SU-DHL-6 (cell line): ENCODE measurements at regions not wholly inside any gene's neighbourhood (a gene's known extent, or its start where the extent isn't known, plus 50 kb on each side); places are given as distances from the start of the nearest gene placed in this dataset.

Source experiments
- H2AFZ ChIP-seq: fragments of 200-600 bp; sonication (generic); 2 replicates; pipeline ENCODE4 v1.6.1; 2014; ENCODE audit warnings: low read depth, mild to moderate bottlenecking, moderate library complexity, mixed read lengths, antibody characterized with exemption, low read length; ENCODE audit not compliant: severe bottlenecking
- H3F3A ChIP-seq: fragments of 200-600 bp; shearing (Covaris generic); 2 replicates; pipeline ENCODE4 v1.6.0; 2016; ENCODE audit warnings: antibody characterized with exemption, mild to moderate bottlenecking; ENCODE audit not compliant: insufficient read depth
- H3K27ac ChIP-seq: fragments of 200-600 bp; sonication (generic); 2 replicates; pipeline ENCODE4 v1.5.1; 2016; ENCODE audit warnings: low read depth, mild to moderate bottlenecking, low read length, moderate library complexity, mixed read lengths
- H3K27me3 ChIP-seq: fragments of 200-600 bp; sonication (generic), shearing (Covaris generic); 2 replicates; pipeline ENCODE4 v1.6.0; 2014; ENCODE audit warnings: mild to moderate bottlenecking, low read length
- H3K36me3 ChIP-seq: fragments of 200-600 bp; sonication (generic); 2 replicates; pipeline ENCODE4 v1.6.1; 2014; ENCODE audit warnings: mild to moderate bottlenecking, low read length, mixed read lengths
- H3K4me2 ChIP-seq: fragments of 300-600, 200-600 bp; shearing (Covaris generic), sonication (generic); 2 replicates; pipeline ENCODE4 v1.6.0; 2014; ENCODE audit warnings: low read length, low read depth, mild to moderate bottlenecking; ENCODE audit not compliant: poor library complexity, severe bottlenecking
- H3K4me3 ChIP-seq: fragments of 200-600 bp; sonication (generic); 2 replicates; pipeline ENCODE4 v1.5.1; 2014; ENCODE audit warnings: antibody characterized with exemption, low read length, mild to moderate bottlenecking, mixed read lengths; ENCODE audit not compliant: insufficient read depth, poor library complexity, severe bottlenecking
- H3K79me2 ChIP-seq: fragments of 200-600 bp; sonication (generic); 2 replicates; pipeline ENCODE4 v1.6.1; 2014; ENCODE audit warnings: mild to moderate bottlenecking, low read length, moderate library complexity; ENCODE audit not compliant: insufficient read depth
- H3K9ac ChIP-seq: fragments of 200-600 bp; sonication (generic); 2 replicates; pipeline ENCODE4 v1.7.0; 2014; ENCODE audit warnings: mild to moderate bottlenecking, low read length
- H3K9me2 ChIP-seq: fragments of 200-600 bp; sonication (generic); replicated peaks from 2 replicates; pipeline ENCODE4 v1.6.1; 2014; ENCODE audit warnings: low read length; ENCODE audit not compliant: insufficient read depth
- H3K9me3 ChIP-seq: fragments of 200-600 bp; sonication (generic); 2 replicates; pipeline ENCODE4 v1.6.1; 2014; ENCODE audit warnings: low read length, mixed read lengths; ENCODE audit not compliant: insufficient read depth
- H4K20me1 ChIP-seq: fragments of 200-600 bp; sonication (generic); 2 replicates; pipeline ENCODE4 v1.6.1; 2014; ENCODE audit warnings: low read depth, mild to moderate bottlenecking, antibody characterized with exemption, low read length, moderate library complexity, mixed read lengths
- EZH2phosphoT487 ChIP-seq: fragments of 200-600 bp; sonication (generic), shearing (Covaris generic); conservative IDR thresholded peaks from 2 replicates; pipeline ENCODE4 v1.6.1; 2018; ENCODE audit warnings: mild to moderate bottlenecking, antibody characterized with exemption, low read length, moderate library complexity, mixed read lengths
- TF ChIP-seq, protein P1 (sequence below): fragments of 200-600 bp; sonication (generic); IDR thresholded peaks from one replicate; pipeline ENCODE4 v1.5.1; 2017; ENCODE audit warnings: antibody characterized with exemption, mild to moderate bottlenecking, low read length, moderate library complexity; ENCODE audit not compliant: insufficient read depth, poor library complexity, severe bottlenecking

DNA sequence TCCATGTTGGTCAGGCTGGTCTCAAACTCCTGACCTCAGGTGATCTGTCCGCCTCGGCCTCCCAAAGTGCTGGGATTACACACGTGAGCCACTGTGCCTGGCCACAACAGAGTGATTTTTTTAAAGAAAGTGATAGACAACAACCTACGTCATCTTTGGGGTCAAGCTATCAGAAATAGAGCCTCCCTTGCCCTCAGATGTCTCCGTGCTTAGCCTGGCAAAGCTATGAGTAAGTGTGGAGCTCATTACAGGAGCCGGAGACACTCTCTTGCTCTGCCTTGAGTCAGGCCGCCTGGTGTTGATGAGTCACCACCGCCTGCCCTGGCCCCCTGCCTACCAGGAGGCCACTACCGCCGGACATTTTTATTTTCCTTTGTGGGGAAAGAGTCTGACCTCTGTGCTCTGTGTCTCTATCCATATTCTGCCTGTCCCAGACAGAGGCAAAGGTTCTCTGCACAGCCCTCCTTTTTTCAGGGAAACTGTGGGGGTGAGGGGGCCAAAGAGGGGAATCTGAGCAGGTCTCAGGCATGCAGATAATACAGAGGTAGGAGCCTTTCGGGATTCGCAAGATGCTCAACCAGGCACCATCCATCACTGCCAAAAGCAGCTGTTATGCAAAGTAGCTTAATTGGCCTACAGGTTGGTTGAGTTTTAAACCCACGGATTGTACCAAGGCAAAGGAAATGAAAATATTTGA is 123.7 kb upstream of the CPEB4 start:
- Histone ChIP-seq H4K20me1 (no peaks in the 10 kb centered on the region), H3K9ac (no peak overlapping the region), H2AFZ (no peak overlapping the region), H3K36me3 (no peaks in the 10 kb centered on the region), H3K4me2 (no peak overlapping the region), H3K4me3 (no peak overlapping the region), H3K9me3 (no peaks in the 10 kb centered on the region), H3K9me2 (no peaks in the 10 kb centered on the region), H3K27me3 (no peaks in the 10 kb centered on the region), H3F3A (no peaks in the 10 kb centered on the region), H3K27ac (no peak overlapping the region), H3K79me2 (no peaks in the 10 kb centered on the region)
- no peak for TF ChIP-seq EZH2phosphoT487
- TF ChIP-seq, protein P1, sequence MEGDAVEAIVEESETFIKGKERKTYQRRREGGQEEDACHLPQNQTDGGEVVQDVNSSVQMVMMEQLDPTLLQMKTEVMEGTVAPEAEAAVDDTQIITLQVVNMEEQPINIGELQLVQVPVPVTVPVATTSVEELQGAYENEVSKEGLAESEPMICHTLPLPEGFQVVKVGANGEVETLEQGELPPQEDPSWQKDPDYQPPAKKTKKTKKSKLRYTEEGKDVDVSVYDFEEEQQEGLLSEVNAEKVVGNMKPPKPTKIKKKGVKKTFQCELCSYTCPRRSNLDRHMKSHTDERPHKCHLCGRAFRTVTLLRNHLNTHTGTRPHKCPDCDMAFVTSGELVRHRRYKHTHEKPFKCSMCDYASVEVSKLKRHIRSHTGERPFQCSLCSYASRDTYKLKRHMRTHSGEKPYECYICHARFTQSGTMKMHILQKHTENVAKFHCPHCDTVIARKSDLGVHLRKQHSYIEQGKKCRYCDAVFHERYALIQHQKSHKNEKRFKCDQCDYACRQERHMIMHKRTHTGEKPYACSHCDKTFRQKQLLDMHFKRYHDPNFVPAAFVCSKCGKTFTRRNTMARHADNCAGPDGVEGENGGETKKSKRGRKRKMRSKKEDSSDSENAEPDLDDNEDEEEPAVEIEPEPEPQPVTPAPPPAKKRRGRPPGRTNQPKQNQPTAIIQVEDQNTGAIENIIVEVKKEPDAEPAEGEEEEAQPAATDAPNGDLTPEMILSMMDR: no peak

DNA sequence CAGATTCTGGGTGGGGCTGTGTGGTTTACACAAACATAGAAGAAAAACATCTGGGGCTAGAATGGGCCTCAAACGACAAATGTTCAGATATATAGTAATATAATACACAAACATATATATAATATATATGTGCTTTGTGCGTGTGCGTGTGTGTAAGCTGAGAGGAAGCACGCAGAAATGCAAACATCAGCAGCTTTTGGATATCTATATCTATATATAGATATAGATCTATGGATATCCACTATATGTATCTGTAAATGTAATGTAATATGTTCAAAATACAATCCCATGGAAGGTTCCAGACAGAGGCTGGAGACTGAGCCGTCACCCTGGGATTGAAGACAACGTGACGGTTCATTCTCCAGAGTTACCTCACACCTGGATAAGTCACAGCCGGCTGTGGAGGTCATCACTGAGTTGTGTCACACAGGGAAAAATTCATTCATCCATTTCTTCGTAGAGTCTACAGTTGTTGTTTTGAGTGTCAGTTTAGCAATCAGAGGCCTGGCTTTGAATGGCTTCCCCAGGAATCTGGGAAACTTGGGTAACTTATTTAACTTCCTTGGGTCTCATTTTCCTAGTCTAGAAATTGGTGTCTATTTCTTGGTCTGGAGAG is 123.0 kb upstream of the CPEB4 start:
- H2AFZ ChIP-seq: no peak overlapping the region
- TF ChIP-seq, protein P1: no peak
- TF ChIP-seq EZH2phosphoT487: no peak
- H3K9me2 ChIP-seq: no peaks in the 10 kb centered on the region
- no peaks in the 10 kb centered on the region for H3K36me3 ChIP-seq
- H3K4me3 ChIP-seq: no peak overlapping the region
- no peak overlapping the region for H3K4me2 ChIP-seq
- no peaks in the 10 kb centered on the region for H3F3A ChIP-seq
- H3K79me2 ChIP-seq: no peaks in the 10 kb centered on the region
- no peaks in the 10 kb centered on the region for H3K27me3 ChIP-seq
- H4K20me1 ChIP-seq: no peaks in the 10 kb centered on the region
- H3K9ac ChIP-seq: no peak overlapping the region
- no peaks in the 10 kb centered on the region for H3K9me3 ChIP-seq
- no peak overlapping the region for H3K27ac ChIP-seq

DNA sequence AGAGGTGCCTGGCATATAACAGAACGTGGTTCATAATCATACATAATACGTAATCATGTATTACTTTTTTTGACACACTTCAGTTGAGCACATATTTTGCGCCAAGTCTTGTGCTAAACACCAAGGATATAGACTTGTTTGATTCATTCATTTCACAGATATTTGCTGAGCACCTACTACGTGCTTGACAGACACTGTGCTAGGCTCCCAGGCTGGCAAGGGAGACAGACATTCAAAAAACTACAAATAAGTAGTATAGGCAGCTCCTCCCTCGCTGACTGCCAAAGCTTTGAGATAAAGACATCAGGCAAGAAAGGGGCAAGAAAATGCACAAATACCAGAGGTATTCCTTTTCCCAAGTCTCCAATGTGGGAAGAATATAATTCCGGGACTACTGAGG is 122.5 kb upstream of the CPEB4 start:
- no peak overlapping the region for H3K4me2 ChIP-seq

More for the DNA sequence above, 122.5 kb upstream of the CPEB4 start:
- no peaks in the 10 kb centered on the region for H3K36me3 ChIP-seq
- H3K27me3 ChIP-seq: no peaks in the 10 kb centered on the region
- no peaks in the 10 kb centered on the region for H3K9me3 ChIP-seq
- TF ChIP-seq, protein P1: no peak
- no peak for TF ChIP-seq EZH2phosphoT487
- H3K9ac ChIP-seq: no peak overlapping the region
- H4K20me1 ChIP-seq: no peaks in the 10 kb centered on the region
- no peaks in the 10 kb centered on the region for H3F3A ChIP-seq
- H2AFZ ChIP-seq: no peak overlapping the region
- no peak overlapping the region for H3K4me3 ChIP-seq
- H3K9me2 ChIP-seq: no peaks in the 10 kb centered on the region
- no peaks in the 10 kb centered on the region for H3K79me2 ChIP-seq
- H3K27ac ChIP-seq: no peak overlapping the region
